ENCODE measurements at regions not wholly inside any gene's neighbourhood (a gene's known extent, or its start where the extent isn't known, plus 50 kb on each side); places are given as distances from the start of the nearest gene placed in this dataset.

DNA sequence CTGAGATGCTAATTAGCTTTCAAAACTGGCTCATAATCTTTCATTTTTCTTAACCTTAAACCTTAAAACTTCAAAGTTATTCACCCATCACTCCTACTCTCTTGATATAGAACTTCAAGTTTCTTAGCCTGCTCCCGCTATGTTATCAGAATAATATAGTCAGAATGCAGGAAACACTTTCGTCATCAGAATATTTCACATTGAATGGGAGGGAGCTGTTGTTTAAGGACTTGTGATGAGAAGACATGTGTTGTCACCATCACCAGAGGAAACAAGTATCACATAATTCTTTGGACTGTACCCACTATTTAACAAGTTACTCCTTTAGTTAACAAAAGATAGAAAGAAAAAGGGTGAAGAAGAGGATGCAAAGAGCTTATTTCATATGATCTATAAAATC is 65.0 kb upstream of the FNDC3A start:
- TF ChIP-seq CTCF (IDR thresholded peaks at IDR 0.05; ENCODE audit: control extremely low read depth in 1 of 3, insufficient read depth in 1 of 3, low read depth in 1 of 3, low read length in 3 of 3) = no peak
- TF ChIP-seq USF2 (IDR thresholded peaks at IDR 0.05; ENCODE audit: low read length) = no peak
- TF ChIP-seq POLR2A (IDR thresholded peaks at IDR 0.05; ENCODE audit: control extremely low read depth in 1 of 2, low read depth in 2 of 2, low read length in 2 of 2) = no peak
